ENCODE measurements at regions not wholly inside any gene's neighbourhood (a gene's known extent, or its start where the extent isn't known, plus 50 kb on each side); places are given as distances from the start of the nearest gene placed in this dataset.

DNA sequence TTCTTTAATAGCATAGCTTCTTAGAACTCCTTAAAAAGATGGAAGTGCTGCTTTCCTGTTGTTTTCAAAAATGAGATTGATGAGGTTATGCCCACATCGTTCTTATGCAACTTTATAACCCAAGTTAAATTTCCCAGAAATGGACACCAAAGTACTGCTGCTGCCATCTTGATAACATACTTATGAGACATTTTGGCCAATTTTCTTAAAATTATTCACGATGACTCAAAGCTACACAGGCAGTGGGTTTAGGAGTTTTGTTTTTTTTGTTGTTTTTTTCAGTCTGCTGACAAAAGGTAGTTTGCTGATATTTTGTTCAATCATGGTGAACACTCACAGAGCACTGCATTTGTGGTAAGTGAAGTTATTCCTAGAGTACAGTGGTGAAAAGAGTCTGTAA lies 54.9 kb upstream of the RFC3 start:
- no peak for DNase-seq

DNA sequence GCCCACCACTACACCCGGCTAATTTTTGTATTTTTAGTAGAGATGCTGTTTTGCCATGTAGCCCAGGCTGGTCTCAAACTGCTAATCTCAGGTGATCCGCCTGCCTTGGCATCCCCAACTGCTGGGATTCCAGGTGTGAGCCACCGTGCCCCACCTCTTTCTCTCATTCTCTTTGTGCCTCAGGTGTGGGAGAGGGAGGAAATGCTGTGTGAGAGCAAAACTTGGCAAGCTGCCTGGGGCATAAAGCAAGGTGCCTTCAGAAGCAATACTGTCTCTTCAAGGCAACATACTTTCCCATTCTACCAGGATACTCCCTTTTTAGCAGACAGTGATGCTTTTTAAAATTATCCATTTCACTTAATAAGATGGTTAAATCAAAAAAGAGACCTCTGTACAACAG lies 53.2 kb upstream of the RFC3 start:
- no peak for DNase-seq

DNA sequence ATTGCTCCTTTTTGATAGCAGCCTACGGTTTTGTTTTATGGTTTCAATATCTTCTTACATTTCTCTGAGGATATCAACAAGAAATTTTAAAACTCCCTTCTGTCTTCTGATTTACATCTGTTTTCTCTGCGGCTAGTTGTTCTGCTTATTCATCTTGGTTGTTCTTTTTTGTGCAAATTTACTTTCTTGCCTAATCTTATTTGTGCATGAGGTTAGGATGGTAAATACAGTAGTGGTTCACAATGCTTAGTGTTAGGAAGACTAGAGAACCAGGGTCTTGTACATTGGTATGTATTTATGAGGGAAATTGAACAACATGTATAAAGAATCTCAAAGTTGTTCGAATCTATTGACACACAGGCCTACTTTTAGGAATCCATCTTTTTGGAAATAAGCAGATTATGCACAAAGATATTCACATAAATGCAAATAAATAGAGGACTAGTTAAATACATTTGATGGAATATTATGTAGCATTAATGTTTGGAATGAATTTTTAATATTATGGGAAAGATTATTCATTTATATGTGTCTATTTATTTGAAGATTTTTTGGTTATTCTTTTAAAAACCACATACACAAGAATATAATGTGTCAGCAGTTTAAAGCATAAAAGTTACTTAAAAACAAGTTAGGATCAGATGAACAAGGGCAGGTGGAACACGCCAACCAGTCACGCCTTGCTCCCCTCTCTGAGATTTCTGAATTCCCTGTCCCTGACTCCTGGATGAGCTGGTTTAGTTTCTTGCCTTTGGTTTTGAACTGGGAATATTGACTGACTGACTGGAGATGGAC lies 51.4 kb upstream of the RFC3 start:
- DNase-seq = no peak

DNA sequence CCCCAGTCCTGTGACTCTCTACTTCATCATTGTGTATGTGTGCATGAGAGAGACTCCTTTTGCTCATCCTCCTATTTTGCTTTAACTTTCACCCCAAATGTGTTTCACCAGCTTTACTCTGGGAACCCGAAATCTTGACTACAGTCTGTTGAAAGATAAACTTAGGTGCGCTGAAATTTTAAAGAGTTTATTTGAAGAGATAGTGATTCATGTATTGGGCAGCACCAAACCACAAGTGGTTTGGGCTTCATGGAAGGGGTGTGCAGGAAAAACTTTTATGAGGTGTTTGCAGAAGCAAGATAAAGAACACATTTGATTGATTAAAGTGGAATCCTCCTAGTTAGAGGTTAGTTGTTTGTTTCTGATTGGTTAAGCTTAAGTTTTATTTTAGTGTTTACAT lies 50.8 kb upstream of the RFC3 start:
- no peak for DNase-seq
